ENCODE measurements at regions not wholly inside any gene's neighbourhood (a gene's known extent, or its start where the extent isn't known, plus 50 kb on each side); places are given as distances from the start of the nearest gene placed in this dataset.
"Not testable (repeated sequence)": the region's sequence is repeated elsewhere in the genome, so short reads cannot be mapped to it uniquely, and the experiment has no call there.

DNA sequence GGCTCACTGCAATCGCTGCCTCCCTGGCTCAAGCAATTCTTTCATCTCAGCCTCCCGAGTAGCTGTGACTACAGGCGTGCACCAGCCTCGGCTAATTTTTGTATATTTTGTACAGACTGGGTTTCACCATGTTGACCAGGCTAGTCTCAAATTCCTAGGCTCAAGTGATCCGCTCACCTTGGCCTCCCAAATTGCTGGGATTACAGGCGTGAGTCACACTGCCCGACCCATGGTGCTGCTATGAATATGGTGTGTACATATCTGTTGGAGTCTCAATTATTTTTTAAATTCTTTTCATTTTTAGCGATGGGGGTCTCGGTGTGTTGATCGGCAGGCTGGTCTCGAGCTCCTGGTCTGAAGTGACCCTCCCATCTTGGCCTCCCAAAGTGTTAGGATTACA, 78.0 kb upstream of the PRKX start:
- no peak for DNase-seq

DNA sequence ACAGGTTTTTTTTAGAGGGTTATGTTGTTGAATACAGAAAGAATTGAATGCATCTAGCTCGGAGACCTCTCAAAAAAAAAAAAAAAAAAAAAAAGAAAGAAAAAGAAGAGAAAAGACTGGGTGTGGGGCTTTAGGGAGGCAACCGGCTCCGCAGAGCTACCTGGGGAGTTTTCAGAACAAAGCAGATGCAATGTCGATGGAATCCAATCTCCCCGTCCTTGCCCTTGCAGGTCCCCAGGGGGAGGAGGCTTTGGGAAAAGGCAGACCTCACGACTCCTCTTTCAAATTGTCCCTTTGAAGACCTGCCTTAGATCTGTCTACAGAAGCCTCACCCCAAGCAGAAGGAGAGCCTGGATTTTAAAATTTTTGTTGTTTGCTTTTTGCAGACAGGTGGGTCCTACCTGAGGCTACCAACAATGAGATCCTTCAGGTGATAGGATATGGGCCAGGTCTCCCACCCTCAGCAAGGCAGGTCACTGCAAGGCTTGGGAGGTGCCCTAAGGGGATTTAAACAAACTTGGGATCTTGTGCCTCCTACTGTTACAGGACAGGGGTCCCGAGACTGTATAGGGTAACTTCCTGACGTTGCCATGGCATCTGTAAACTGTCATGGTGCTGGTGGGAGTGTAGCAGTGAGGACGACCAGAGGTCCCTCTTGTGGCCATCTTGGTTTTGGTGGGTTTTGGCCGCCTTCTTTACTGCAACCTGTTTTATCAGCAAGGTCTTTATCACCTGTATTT, 75.2 kb upstream of the PRKX start:
- DNase-seq = no peak

DNA sequence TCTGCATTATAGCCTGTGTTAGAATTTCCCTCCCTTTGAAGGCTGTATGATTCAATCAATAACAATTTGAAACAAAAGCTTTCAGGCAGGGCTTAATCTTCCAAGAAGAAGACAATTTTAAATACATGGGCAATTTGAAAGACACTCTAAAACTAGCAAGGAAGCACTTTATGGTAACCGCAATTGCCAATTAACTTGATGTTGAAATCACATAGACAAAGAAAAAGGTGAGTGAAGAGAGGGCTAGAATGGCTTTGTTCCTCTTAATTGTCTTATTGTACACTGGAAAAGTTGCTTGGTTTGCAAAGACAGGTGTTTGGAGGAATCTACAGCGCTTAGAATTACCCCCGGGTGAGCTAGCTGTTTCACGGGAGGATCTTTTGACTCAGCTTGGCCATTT, 74.4 kb upstream of the PRKX start:
- DNase-seq = no peak

DNA sequence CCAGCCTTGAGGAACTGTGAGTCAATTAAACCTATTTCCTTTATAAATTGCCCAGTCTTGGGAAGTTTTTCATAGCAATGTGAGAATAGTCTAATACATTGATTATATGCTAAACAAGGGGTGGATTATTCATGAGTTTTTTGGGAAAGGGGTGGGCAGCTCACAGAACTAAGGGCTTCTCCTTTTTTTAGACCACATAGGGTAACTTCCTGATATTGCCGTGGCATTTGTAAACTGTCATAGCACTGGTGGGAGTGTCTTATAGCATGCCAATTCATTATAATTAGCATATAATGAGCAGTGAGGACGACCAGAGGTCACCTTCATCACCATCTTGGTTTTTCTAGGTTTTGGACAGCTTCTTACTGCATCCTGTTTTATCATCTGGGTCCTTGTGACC, 72.4 kb upstream of the PRKX start:
- DNase-seq = not testable (repeated sequence)

DNA sequence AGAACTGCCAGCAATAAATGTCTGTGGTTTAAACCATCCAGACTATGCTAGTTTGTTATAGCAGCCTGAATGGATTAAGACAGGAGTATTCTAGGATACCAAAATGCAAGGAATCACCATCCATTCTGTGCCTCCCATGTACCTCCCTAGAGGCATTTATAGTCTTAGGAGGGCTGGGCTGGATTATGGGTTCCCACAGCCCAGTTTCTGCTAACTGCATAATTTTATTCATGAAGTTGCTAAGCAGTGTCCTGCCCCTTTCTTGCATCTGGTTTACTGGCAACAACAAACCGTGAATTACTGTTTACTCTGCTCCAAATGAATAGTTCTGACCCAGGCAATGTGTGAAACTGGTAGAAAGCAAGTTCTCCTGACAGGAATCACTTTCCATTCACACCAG, 67.1 kb upstream of the PRKX start:
- DNase-seq = no peak

DNA sequence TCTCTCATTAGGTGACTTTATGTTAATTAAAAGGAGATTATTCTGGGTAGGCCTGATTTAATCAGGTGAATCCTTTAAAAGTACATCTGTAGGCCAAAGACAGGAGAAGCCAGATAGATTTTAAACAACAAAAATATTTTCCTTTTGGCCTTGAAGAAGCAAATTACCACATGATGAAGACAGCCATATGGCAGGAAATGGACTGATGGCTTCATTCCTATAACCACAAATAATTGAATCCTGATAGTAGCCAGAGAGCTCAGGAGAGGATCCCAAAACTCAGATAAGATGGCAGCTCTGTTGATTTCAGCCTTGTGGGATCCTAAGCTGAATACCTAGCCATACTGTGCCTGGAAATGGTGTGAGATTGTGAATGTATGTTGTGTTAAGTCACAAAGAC, 66.1 kb upstream of the PRKX start:
- DNase-seq = no peak

DNA sequence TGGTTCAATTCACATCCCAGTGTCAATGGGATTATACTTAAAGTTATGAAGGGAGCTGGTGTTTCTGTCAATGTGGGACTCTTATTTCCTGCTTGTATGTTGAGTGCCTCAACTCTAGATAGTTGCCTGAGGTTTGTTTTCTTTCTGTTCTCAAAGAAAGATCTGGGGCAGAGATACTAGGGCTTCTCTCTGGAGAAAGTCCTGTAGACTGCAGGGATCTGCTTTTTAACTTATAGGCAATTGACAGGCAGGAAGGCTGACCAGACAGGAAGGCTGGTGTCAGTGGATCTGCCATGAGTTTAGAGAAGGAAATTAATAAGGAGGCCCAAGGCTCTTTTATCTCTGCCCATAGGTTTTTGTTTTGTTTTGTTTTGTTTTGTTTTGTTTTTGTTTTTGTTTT, 64.0 kb upstream of the PRKX start:
- DNase-seq = no peak

DNA sequence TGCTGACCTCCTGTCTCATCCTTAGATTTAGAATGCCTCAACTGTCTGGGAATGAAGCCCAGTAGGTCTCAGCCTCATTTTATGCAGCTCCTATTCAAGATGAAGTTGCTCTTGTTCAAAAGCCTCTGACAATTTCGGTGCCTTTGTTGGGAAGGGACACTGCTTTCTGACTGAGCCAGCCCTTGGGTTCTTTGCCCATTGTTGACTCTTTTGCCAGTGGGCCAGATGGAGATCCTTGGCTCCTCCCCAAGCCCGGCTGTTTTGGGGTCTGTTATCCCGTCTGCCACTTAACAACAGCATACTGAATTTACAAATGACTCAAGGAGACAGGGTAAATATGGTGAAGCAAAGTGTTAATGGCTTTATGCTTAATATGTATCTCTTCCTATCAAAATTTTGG, 58.3 kb upstream of the PRKX start:
- DNase-seq = no peak

DNA sequence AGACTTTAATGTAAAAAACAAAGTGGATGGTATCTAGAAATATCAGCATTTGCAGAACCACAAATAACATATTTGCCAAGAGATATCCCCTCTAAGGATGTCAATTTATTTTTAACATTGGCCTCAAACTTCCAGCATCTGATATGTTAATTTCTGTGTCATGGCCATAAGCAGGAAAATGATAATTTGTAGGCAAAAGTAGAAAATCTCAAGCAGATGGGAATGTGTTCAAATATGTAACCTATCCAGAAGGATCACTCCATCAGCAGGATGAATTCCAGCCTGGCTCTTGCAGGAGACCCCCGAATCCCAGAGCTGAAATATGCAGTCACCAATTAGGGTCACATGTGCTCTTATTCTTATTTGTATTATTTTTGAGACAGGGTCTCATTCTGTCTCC, 55.4 kb upstream of the PRKX start:
- no peak for DNase-seq
